ENCODE measurements at regions not wholly inside any gene's neighbourhood (a gene's known extent, or its start where the extent isn't known, plus 50 kb on each side); places are given as distances from the start of the nearest gene placed in this dataset.

- H3K36me3 Mint-ChIP-seq (ENCODE audit: insufficient read depth, unreplicated experiment) = peaks cover 9% of the 10 kb centered on the region
- H3K4me1 Mint-ChIP-seq (ENCODE audit: low read depth, unreplicated experiment) = peaks cover 51% of the 10 kb centered on the region
- no peaks in the 10 kb centered on the region for H3K27me3 Mint-ChIP-seq (ENCODE audit: insufficient read depth, unreplicated experiment)
- H3K27ac Mint-ChIP-seq (ENCODE audit: unreplicated experiment) = peak overlapping the region; percentile 78
- ChIA-PET CTCF (interaction anchor here (1.1 kb wide), 1 partner anchor 177 kb away, joined by 3 read pairs; no protein-coding TSS in a partner anchor), POLR2A (no interaction called here)
- peak; percentile 57 to 60 for DNase-seq
- Histone ChIP-seq H3K27me3 (replicated peaks; ENCODE audit: control insufficient read depth, insufficient read depth, low read length) (no peaks in the 10 kb centered on the region), H3K9me3 (no peaks in the 10 kb centered on the region), H3K4me1 (peaks cover 48% of the 10 kb centered on the region), H3K36me3 (ENCODE audit: control insufficient read depth, insufficient read depth, low read length) (no peaks in the 10 kb centered on the region), H3K4me3 (ENCODE audit: low read depth, low read length) (no peak overlapping the region)
- intact Hi-C loops (cut with micrococcal nuclease; ENCODE audit: unreplicated experiment) = no loop called here
- TF ChIP-seq CTCF (IDR thresholded peaks at IDR 0.05; ENCODE audit: insufficient read depth in 1 of 2, low read depth in 1 of 2, low read length in 1 of 2, severe bottlenecking in 1 of 2, unreplicated experiment in 1 of 2) = no peak
- BruUV-seq (replicated peaks) = no TSS peak
- peaks cover 10% of the 10 kb centered on the region for H3K9me3 Mint-ChIP-seq (ENCODE audit: unreplicated experiment)
- no peak overlapping the region for H3K4me3 Mint-ChIP-seq (ENCODE audit: unreplicated experiment)
Observed at GRCh38 chr5:175288048-175288621, 155.8 kb downstream of the DRD1 start.

GRCh38 chr5:175286981-175287380 lies 157.0 kb downstream of the DRD1 start:
- H3K9me3 Mint-ChIP-seq (ENCODE audit: unreplicated experiment) = peaks cover 10% of the 10 kb centered on the region
- H3K27me3 Mint-ChIP-seq (ENCODE audit: insufficient read depth, unreplicated experiment) = no peaks in the 10 kb centered on the region
- CTCF ChIA-PET = no interaction called here
- intact Hi-C loops (cut with micrococcal nuclease; ENCODE audit: unreplicated experiment) = no loop called here
- H3K9me3 ChIP-seq = no peaks in the 10 kb centered on the region
- no peak for DNase-seq
- H3K27ac Mint-ChIP-seq (ENCODE audit: unreplicated experiment) = peak overlapping the region; percentile 53
- peaks cover 9% of the 10 kb centered on the region for H3K36me3 Mint-ChIP-seq (ENCODE audit: insufficient read depth, unreplicated experiment)
- H3K4me3 Mint-ChIP-seq (ENCODE audit: unreplicated experiment) = no peak overlapping the region
- BruUV-seq (replicated peaks) = no TSS peak
- POLR2A ChIA-PET = no interaction called here
- H3K36me3 ChIP-seq (ENCODE audit: control insufficient read depth, insufficient read depth, low read length) = no peaks in the 10 kb centered on the region
- TF ChIP-seq CTCF (IDR thresholded peaks at IDR 0.05; ENCODE audit: insufficient read depth in 1 of 2, low read depth in 1 of 2, low read length in 1 of 2, severe bottlenecking in 1 of 2, unreplicated experiment in 1 of 2) = no peak
- H3K27me3 ChIP-seq (replicated peaks; ENCODE audit: control insufficient read depth, insufficient read depth, low read length) = no peaks in the 10 kb centered on the region
- H3K4me3 ChIP-seq (ENCODE audit: low read depth, low read length) = no peak overlapping the region
- H3K4me1 ChIP-seq = peaks cover 57% of the 10 kb centered on the region
- peaks cover 61% of the 10 kb centered on the region for H3K4me1 Mint-ChIP-seq (ENCODE audit: low read depth, unreplicated experiment)

- peaks cover 9% of the 10 kb centered on the region for H3K36me3 Mint-ChIP-seq (ENCODE audit: insufficient read depth, unreplicated experiment)
- no peak for DNase-seq
- BruUV-seq (replicated peaks) = no TSS peak
- H3K4me3 Mint-ChIP-seq (ENCODE audit: unreplicated experiment) = no peak overlapping the region
- no peak overlapping the region for H3K27ac Mint-ChIP-seq (ENCODE audit: unreplicated experiment)
- ChIA-PET CTCF (no interaction called here), POLR2A (no interaction called here)
- Histone ChIP-seq H3K4me1 (peaks cover 59% of the 10 kb centered on the region), H3K4me3 (ENCODE audit: low read depth, low read length) (no peak overlapping the region), H3K36me3 (ENCODE audit: control insufficient read depth, insufficient read depth, low read length) (no peaks in the 10 kb centered on the region), H3K9me3 (no peaks in the 10 kb centered on the region), H3K27me3 (replicated peaks; ENCODE audit: control insufficient read depth, insufficient read depth, low read length) (no peaks in the 10 kb centered on the region)
- no peaks in the 10 kb centered on the region for H3K27me3 Mint-ChIP-seq (ENCODE audit: insufficient read depth, unreplicated experiment)
- H3K4me1 Mint-ChIP-seq (ENCODE audit: low read depth, unreplicated experiment) = peaks cover 52% of the 10 kb centered on the region
- H3K9me3 Mint-ChIP-seq (ENCODE audit: unreplicated experiment) = peaks cover 10% of the 10 kb centered on the region
- intact Hi-C loops (cut with micrococcal nuclease; ENCODE audit: unreplicated experiment) = no loop called here
- no peak for TF ChIP-seq CTCF (IDR thresholded peaks at IDR 0.05; ENCODE audit: insufficient read depth in 1 of 2, low read depth in 1 of 2, low read length in 1 of 2, severe bottlenecking in 1 of 2, unreplicated experiment in 1 of 2)
Observed at GRCh38 chr5:175285261-175285660, 158.7 kb downstream of the DRD1 start.
